AG09319 (cell line): ENCODE measurements at regions not wholly inside any gene's neighbourhood (a gene's known extent, or its start where the extent isn't known, plus 50 kb on each side); places are given as distances from the start of the nearest gene placed in this dataset.

ENCODE experiments used
- DNase-seq: peaks from one replicate; pipeline ENCODE4 v3.0.0-alpha.2; 2010; ENCODE audit warnings: low read depth; ENCODE audit errors: extremely low read depth
- TF ChIP-seq, protein P1 (sequence below): IDR thresholded peaks from 2 replicates; pipeline ENCODE4 v1.5.1; 2011; ENCODE audit warnings: low read depth, mild to moderate bottlenecking, inconsistent platforms, low read length, moderate library complexity

- TF ChIP-seq, protein P1, sequence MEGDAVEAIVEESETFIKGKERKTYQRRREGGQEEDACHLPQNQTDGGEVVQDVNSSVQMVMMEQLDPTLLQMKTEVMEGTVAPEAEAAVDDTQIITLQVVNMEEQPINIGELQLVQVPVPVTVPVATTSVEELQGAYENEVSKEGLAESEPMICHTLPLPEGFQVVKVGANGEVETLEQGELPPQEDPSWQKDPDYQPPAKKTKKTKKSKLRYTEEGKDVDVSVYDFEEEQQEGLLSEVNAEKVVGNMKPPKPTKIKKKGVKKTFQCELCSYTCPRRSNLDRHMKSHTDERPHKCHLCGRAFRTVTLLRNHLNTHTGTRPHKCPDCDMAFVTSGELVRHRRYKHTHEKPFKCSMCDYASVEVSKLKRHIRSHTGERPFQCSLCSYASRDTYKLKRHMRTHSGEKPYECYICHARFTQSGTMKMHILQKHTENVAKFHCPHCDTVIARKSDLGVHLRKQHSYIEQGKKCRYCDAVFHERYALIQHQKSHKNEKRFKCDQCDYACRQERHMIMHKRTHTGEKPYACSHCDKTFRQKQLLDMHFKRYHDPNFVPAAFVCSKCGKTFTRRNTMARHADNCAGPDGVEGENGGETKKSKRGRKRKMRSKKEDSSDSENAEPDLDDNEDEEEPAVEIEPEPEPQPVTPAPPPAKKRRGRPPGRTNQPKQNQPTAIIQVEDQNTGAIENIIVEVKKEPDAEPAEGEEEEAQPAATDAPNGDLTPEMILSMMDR = no peak
- DNase-seq = no peak
These were observed 125.1 kb upstream of the SLC25A36 start for GRCh38 chr3:140816372-140817195.

DNA sequence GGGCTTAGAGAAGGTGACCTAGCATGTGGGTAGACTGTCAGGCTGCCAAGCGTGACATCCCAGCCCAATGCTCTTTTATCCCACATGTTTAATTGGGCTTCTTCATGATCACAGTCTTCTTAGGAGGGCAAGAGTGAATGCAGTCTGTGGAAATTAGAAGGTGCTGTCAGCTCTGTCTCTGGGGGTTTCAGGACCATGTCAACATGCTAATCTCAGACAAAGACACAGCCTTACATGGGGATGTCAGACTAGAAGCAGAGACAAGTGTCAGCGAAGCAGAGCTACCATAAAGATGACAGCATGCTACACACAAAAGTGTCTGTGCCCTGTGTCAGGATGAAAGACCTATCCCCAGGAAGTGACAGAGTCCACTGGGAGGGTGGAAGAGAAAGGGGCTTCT is 120.1 kb upstream of the SLC25A36 start:
- no peak for DNase-seq
- TF ChIP-seq, protein P1 = no peak

- DNase-seq = no peak
- TF ChIP-seq, protein P1 = no peak
These were observed 119.1 kb upstream of the SLC25A36 start for GRCh38 chr3:140822401-140823047.

- no peak for DNase-seq
- TF ChIP-seq, protein P1 = no peak
These were observed 118.5 kb upstream of the SLC25A36 start for GRCh38 chr3:140823106-140823505.

GRCh38 chr3:140827894-140828293 is 113.7 kb upstream of the SLC25A36 start:
- DNase-seq = no peak
- TF ChIP-seq, protein P1 = no peak

GRCh38 chr3:140828585-140828984 is 113.1 kb upstream of the SLC25A36 start:
- TF ChIP-seq, protein P1 = no peak
- no peak for DNase-seq

DNA sequence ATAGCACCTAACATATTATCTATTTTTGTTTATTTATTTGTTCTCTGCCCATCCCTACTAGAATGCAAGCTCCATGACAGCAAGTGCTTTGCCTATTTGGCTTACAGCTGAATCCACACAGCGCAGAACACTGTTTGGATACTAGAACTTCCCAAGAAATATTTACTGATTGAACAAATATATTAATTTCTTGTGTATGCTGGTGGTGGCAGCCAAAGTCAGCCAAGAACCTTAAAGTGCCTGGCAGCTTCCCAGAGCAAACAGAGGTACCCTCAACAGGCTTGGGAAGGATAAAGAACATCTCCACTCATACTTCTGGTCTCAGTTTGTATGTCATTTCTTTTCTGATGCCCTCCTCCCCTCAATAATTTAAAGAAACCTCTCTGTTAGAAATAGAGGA is 111.8 kb upstream of the SLC25A36 start:
- TF ChIP-seq, protein P1 = no peak
- DNase-seq = no peak
